ENCODE measurements at regions not wholly inside any gene's neighbourhood (a gene's known extent, or its start where the extent isn't known, plus 50 kb on each side); places are given as distances from the start of the nearest gene placed in this dataset.
"Not testable (repeated sequence)": the region's sequence is repeated elsewhere in the genome, so short reads cannot be mapped to it uniquely, and the experiment has no call there.

- not testable (repeated sequence) for TF ChIP-seq CTCF (IDR thresholded peaks at IDR 0.05; ENCODE audit: insufficient read depth, low read length); POLR2AphosphoS5 (IDR thresholded peaks at IDR 0.05; ENCODE audit: low read depth)
These were observed 60.5 kb upstream of the MAGEC2 start for GRCh38 chrX:142265549-142265948.

All from HL-60 (cell line).